T-helper 2 cell treated with Interferon-gamma antibody and Interleukin-4, amounts not matched to agents 5 μg/mL and 100 μg/mL, for 36 hours (primary cell): ENCODE measurements at regions not wholly inside any gene's neighbourhood (a gene's known extent, or its start where the extent isn't known, plus 50 kb on each side); places are given as distances from the start of the nearest gene placed in this dataset.
A peak's percentile ranks its signal among the peaks of the same experiment; 100 is the strongest.
"Not testable (repeated sequence)": the region's sequence is repeated elsewhere in the genome, so short reads cannot be mapped to it uniquely, and the experiment has no call there.

Experiments used
- DNase-seq: peaks from one replicate; pipeline ENCODE4 v3.0.0; 2021; ENCODE audit warnings: low spot score
- H3K27ac Mint-ChIP-seq: one replicate; pipeline ENCODE4 v1.8.0; 2021; ENCODE audit warnings: mild to moderate bottlenecking, mixed read lengths
- H3K27me3 Mint-ChIP-seq: one replicate; pipeline ENCODE4 v1.8.0; 2021; ENCODE audit warnings: low read depth, mixed read lengths
- H3K36me3 Mint-ChIP-seq: one replicate; pipeline ENCODE4 v1.8.0; 2021; ENCODE audit warnings: low read depth, mixed read lengths
- H3K4me1 Mint-ChIP-seq: one replicate; pipeline ENCODE4 v1.8.0; 2021; ENCODE audit warnings: low read depth, mixed read lengths
- H3K4me3 Mint-ChIP-seq: one replicate; pipeline ENCODE4 v1.8.0; 2022; ENCODE audit warnings: mild to moderate bottlenecking, moderate library complexity, mixed read lengths
- H3K9me3 Mint-ChIP-seq: one replicate; pipeline ENCODE4 v1.8.0; 2021; ENCODE audit warnings: mixed read lengths

DNA sequence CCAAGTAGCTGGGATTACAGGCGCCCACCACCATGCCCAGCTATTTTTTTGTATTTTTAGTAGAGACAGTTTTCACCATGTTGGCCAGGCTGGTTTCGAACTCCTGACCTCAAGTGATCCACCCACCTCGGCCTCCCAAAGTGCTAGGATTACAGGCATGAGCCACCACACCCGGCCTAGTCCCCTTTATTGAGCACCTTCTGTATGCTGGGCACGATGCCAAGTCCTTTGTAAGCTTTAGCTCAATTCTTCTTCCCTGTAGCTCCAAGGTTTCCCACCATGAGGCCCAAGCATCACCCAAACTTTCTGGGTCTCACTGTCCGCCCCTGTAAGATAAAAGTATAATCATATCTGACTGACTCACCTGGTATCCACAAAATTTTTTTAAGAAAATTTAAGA lies 196.6 kb upstream of the LINGO1 start:
- not testable (repeated sequence) for DNase-seq, H3K4me1 Mint-ChIP-seq, H3K27ac Mint-ChIP-seq, H3K27me3 Mint-ChIP-seq, H3K9me3 Mint-ChIP-seq, H3K36me3 Mint-ChIP-seq, H3K4me3 Mint-ChIP-seq

DNA sequence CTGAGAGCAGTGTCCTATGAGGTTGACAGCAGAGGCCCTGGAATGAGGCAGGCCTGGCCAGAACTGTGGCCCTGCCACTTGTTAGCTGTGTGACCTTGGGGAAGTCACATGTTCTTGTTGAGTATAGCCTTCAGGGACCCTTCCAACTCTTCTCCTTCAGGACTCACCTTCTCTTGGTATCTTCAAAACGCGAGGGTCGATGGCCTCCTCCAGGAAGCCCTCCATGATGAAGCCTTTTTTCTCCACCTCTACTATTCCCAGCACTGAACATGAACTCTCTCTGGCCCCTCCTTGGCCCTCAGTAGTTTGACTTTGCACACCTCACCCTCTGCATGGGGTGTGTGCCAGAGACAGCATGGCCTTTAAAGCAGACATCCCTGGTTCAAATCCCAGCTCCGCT lies 195.1 kb upstream of the LINGO1 start:
- DNase-seq: no peak
- no peak overlapping the region for H3K27ac Mint-ChIP-seq
- peaks cover 4% of the 10 kb centered on the region for H3K27me3 Mint-ChIP-seq
- H3K36me3 Mint-ChIP-seq: no peaks in the 10 kb centered on the region
- no peak overlapping the region for H3K4me3 Mint-ChIP-seq
- H3K4me1 Mint-ChIP-seq: no peaks in the 10 kb centered on the region
- no peaks in the 10 kb centered on the region for H3K9me3 Mint-ChIP-seq

DNA sequence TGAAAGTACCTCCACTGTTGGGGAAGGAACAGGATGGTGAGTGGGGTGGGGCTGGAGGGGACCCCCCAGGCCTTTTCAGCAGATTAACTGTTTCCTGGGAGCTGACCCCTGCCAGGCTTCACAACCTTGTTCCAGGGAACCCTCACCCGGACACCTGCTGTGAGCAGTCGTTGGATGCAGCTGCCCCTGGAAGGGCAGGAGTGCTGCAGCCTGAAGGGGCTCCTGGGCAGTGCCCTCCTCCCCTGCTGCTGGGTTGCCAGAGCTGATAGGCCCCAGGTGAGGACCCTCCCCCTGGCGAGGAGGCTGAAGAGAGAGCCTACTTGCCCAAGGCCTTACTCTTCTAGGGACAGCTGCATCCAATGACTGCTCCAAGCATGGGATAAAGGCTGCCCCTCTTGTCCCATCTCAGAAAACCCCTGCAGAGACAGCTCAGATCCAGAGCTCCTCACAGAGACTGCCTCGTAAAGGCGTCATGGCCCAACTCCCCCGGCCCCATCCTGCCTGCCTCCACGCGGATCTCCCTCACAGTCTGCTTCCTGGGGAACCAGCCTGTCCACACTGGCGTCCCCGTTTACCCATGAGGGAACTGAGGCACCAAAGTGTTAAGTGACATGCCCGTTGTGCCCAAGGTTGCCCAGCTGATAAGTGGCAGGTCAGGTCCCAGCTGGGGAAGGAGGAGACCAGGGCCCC lies 193.4 kb upstream of the LINGO1 start:
- Mint-ChIP-seq H3K9me3 (no peaks in the 10 kb centered on the region), H3K4me1 (no peaks in the 10 kb centered on the region), H3K36me3 (no peaks in the 10 kb centered on the region), H3K4me3 (no peak overlapping the region), H3K27ac (no peak overlapping the region), H3K27me3 (peaks cover 20% of the 10 kb centered on the region)
- no peak for DNase-seq

DNA sequence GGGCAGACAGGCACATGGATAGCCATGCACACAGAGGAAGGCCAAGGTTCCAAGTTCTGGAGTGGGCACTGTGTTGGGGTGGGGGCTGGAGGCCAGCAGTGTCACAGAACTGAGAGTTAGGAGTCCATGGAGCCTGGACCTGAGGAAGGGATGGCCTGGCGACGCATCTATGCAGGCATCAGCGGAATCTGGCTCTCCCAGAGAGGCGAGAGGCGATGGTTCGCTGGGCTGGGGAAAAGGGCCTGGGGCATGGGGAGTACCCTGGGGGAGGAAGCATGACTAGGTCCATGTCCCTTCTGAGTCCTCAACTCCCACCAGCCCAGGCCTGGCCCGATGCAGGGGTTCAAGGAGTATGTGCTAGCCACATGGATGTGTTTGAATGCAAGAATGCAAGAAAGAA lies 192.8 kb upstream of the LINGO1 start:
- no peaks in the 10 kb centered on the region for H3K9me3 Mint-ChIP-seq
- DNase-seq: no peak
- no peak overlapping the region for H3K4me3 Mint-ChIP-seq
- H3K27ac Mint-ChIP-seq: no peak overlapping the region
- peaks cover 26% of the 10 kb centered on the region for H3K27me3 Mint-ChIP-seq
- no peaks in the 10 kb centered on the region for H3K36me3 Mint-ChIP-seq
- no peaks in the 10 kb centered on the region for H3K4me1 Mint-ChIP-seq

DNA sequence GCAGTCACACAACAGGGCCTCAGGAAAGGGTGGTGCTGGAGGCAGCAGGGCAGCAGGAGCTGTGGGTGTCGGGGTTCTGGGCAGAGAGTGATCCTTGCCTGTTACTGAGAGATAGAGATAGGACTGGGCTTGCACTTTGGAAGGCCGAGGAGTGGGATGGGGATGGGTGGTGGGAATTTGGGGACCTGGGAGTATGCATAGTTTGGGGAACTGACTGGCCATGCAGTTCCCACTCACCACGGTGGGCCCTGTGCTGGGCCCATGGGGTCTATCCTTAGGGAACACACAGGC lies 192.5 kb upstream of the LINGO1 start:
- H3K27ac Mint-ChIP-seq: no peak overlapping the region
- peaks cover 28% of the 10 kb centered on the region for H3K27me3 Mint-ChIP-seq
- DNase-seq: no peak
- no peaks in the 10 kb centered on the region for H3K36me3 Mint-ChIP-seq
- H3K4me1 Mint-ChIP-seq: no peaks in the 10 kb centered on the region
- no peak overlapping the region for H3K4me3 Mint-ChIP-seq
- no peaks in the 10 kb centered on the region for H3K9me3 Mint-ChIP-seq

DNA sequence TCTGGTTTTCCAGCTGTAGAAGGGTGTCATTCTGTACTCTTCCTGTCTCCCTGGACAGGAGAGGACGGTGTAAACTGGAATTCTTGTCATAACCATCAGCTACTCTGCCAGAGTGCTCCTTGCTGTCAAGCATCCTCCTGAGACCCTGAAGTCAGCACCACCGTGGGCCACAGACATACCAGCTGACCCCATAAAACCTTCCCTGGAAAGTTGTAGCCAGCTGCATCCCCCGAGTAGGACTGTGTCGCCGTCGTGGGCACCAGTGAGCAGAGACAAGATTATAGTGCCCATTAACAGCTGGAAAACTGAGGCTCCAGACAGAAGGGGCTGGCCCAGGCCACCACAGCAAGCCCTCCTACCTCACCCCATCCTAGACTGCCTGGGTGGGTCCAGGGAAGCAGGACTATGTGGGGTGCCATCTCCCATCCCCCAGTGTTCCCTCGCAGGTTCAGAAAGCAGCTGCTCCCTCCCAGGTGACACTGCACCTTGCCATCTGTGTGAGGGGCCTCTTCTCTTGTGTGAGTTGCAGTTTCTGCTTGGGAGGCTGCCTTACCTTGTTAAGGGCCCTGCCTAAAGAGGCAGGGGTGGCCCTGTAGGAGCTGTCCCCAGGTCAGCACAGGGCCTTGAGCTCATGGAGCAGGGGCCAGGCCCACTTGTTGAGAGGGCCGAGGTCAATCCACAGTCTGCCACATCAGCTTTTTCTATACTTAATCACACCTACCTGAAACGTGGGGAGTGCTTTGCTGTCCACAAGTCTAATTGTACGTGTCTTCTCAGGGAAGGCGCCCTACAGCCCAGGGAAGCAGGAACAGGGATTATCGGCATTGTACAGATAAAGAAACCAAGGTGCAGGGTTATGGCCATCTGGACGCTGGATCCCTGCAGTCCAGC lies 191.9 kb upstream of the LINGO1 start:
- Mint-ChIP-seq H3K4me3 (no peak overlapping the region), H3K27me3 (peaks cover 28% of the 10 kb centered on the region), H3K27ac (no peak overlapping the region), H3K4me1 (no peaks in the 10 kb centered on the region), H3K9me3 (no peaks in the 10 kb centered on the region), H3K36me3 (no peaks in the 10 kb centered on the region)
- no peak for DNase-seq

DNA sequence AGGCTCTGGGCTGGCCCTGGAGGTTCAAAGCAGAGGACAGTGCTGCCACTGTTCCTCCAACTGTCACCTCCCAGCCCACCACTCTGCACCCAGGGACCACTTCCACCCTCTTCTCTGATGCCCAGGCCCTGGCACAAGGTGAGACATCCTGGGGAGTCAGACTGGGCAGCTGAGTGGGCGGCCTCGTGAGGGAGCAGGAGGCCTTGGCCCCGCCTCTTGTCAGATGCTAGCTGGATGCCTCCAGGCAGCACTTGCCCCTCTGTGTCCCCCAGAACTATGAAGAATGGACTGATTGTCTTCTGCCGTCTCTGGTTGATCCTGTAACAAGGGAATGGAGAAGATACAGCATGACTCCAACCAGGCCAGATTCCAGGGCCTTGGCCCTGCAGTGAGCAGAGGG lies 191.0 kb upstream of the LINGO1 start:
- Mint-ChIP-seq H3K27me3 (peaks cover 28% of the 10 kb centered on the region), H3K4me3 (no peak overlapping the region), H3K36me3 (no peaks in the 10 kb centered on the region), H3K9me3 (no peaks in the 10 kb centered on the region), H3K27ac (no peak overlapping the region), H3K4me1 (no peaks in the 10 kb centered on the region)
- DNase-seq: no peak

DNA sequence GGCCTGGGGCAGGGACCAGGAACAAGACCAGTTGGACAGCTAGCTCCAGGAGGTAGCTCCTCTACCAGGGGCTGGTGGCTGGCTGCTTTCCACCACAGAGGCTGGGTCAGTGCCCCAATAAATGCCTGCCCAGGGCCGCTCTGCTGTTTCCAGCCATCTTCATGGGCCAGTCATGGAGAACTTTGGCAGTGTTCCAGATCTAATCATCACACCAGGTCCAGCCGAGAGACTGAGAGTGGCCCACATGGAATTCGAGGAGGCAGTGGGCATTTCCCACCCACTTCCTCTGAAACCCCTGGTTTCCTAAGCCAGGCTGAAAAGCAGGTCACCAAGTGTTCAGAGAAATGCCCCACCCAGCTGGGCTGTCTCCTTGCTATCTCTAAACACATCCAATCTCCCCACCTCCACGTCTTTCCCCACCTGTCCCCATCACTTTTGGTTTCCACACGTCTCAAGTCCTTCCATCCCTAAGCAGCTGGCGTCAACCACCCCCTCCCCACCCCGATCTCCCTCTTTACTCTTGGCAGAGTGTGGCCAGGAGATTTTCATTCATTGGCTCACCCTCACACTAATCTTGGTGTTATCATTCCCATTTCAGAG lies 190.0 kb upstream of the LINGO1 start:
- Mint-ChIP-seq H3K9me3 (no peaks in the 10 kb centered on the region), H3K36me3 (no peaks in the 10 kb centered on the region), H3K4me1 (no peaks in the 10 kb centered on the region), H3K27ac (no peak overlapping the region), H3K4me3 (no peak overlapping the region), H3K27me3 (peaks cover 34% of the 10 kb centered on the region)
- DNase-seq: no peak

DNA sequence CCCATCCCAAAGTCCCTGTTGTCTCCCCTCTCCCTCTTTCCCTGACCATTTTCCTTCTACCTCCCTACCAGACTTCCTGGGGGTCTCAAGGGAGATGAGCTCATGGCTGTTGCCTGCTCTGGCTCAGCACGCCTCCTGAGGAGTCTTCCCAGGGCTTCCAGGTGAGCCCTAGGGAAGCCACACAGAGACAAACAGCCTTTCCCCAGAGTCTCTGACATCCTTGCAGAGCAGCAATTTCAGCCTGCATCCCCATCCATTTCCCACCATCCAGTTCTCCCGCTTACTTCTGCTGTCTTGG lies 189.2 kb upstream of the LINGO1 start:
- Mint-ChIP-seq H3K9me3 (no peaks in the 10 kb centered on the region), H3K36me3 (no peaks in the 10 kb centered on the region), H3K4me1 (no peaks in the 10 kb centered on the region), H3K27me3 (peaks cover 40% of the 10 kb centered on the region), H3K27ac (no peak overlapping the region), H3K4me3 (no peak overlapping the region)
- no peak for DNase-seq

DNA sequence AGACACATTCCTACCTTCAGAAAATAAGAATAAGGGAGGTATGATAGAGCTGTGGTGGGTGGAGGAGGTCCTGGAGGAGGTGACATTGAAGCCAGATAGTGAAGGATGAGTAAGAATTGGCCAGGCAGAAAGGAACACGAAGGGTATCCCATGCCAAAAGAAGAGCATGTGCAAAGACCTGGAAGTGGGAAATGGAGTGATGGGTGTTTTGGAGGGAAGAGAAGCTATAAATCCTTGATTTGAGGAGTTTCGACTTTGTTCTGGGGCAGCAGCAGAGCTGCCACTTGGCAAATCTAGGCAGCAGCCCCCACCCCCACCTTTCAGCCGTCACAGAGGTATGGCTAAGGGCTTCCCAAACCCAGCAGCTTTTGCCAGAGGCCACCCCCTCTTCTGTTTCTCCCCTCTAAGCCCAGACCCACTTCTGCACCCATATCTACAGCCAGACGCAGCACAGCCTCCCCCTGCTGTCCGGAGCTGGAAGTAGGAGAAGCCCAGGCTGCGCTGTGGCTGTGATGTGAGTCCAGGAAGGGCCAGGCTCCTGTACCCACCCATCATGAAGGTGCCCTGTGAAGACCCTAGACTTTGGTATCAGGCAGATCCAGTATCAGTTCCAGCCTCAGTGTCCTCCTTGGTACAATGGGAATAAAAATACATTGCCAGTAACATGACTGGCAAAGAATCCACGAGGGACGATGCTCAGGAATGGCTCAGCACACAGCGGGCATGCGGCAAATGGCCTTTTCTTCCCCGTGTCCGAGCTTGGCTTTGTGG lies 188.7 kb upstream of the LINGO1 start:
- no peaks in the 10 kb centered on the region for H3K36me3 Mint-ChIP-seq
- H3K4me3 Mint-ChIP-seq: no peak overlapping the region
- H3K27ac Mint-ChIP-seq: no peak overlapping the region
- peaks cover 45% of the 10 kb centered on the region for H3K27me3 Mint-ChIP-seq
- no peaks in the 10 kb centered on the region for H3K4me1 Mint-ChIP-seq
- H3K9me3 Mint-ChIP-seq: no peaks in the 10 kb centered on the region
- peak; percentile 9 for DNase-seq

DNA sequence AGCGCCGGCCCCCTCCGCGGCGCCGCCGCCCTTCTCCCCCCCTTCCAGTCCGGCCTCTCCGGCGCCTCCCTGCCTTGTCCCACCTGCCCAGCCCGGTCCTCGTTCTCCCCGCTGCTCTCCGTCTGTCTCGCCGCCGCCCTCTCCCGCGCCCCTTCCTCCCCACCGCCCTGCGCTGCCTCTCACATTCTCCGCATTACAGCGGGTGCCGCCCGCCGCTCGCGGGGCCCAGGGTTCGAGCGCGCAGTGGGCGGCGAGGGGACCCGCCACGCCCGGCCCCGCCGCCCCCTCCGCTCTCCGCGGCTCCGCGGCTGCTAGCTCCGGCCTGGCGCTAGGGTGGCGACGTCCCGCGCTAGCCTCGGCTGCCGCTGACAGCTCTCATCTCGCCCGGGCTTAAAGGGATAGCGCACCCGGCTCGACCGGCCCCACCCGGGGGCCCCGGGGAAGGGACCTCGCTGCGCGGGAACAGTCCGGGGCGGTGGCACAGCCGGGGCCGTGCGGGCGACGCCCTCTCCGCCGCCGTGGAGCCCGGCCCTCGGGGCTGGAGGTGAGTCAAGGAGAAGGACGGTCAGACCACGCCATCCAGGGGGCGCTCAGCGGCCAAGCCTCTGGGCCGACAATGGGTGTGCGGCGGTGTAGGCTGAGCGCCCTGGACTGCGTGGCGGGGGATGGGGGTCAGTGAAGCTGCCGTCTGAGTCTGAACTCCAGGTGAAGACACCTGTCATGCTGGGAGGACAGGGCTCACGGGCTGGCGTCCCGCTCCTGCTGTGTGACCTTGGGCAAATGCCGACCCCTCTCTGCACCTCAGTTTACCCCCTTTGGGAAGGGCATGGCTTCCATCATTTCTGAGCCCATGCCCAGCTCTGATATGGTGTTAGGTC lies 187.4 kb upstream of the LINGO1 start:
- Mint-ChIP-seq H3K9me3 (no peaks in the 10 kb centered on the region), H3K27ac (no peak overlapping the region), H3K27me3 (peaks cover 50% of the 10 kb centered on the region), H3K4me1 (no peaks in the 10 kb centered on the region), H3K4me3 (no peak overlapping the region), H3K36me3 (no peaks in the 10 kb centered on the region)
- no peak for DNase-seq

DNA sequence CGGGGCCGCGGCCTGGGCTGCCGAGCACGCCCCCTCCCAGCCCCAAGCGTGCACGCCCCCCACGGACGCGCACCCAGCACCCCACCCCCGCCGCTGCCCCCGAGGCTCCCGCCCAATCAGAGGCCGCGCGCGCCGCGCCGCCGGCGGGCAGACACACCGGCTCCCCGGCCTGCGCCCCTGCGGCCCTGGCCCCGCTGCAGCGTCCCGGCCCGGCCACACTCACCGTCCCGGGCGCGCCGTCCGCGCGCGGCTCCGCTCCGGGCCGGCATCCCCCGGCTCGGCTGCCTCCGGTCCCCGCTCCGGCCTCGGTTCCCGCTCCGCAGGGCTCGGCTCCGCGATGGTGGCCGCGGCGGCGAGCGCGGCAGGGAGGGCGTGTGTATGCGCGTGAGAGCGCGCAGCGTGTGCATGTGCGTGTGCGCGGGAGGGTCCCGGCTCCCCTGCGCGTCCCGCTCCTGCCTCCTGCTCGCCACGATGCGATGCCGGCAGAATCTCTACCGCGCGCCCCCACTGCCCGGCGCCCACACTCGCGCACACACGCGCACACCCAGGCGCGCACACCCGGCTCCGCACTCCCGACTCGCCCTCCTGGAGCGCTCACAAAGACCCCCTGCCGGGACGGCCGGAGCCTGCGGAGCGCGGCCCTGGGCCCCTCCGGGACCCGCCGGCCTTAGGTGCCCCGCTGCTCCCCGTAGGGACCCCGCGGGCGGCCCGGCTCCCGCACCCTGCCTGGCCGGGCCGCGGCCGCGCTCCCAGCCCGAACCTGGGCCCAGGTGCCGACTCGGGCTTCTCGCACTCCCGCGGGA lies 186.5 kb upstream of the LINGO1 start:
- no peak for DNase-seq
- H3K4me3 Mint-ChIP-seq: no peak overlapping the region
- no peaks in the 10 kb centered on the region for H3K9me3 Mint-ChIP-seq

More for the DNA sequence above, 186.5 kb upstream of the LINGO1 start:
- no peaks in the 10 kb centered on the region for H3K4me1 Mint-ChIP-seq
- H3K36me3 Mint-ChIP-seq: no peaks in the 10 kb centered on the region
- peaks cover 50% of the 10 kb centered on the region for H3K27me3 Mint-ChIP-seq
- no peak overlapping the region for H3K27ac Mint-ChIP-seq
